ENCODE measurements at regions not wholly inside any gene's neighbourhood (a gene's known extent, or its start where the extent isn't known, plus 50 kb on each side); places are given as distances from the start of the nearest gene placed in this dataset.

DNA sequence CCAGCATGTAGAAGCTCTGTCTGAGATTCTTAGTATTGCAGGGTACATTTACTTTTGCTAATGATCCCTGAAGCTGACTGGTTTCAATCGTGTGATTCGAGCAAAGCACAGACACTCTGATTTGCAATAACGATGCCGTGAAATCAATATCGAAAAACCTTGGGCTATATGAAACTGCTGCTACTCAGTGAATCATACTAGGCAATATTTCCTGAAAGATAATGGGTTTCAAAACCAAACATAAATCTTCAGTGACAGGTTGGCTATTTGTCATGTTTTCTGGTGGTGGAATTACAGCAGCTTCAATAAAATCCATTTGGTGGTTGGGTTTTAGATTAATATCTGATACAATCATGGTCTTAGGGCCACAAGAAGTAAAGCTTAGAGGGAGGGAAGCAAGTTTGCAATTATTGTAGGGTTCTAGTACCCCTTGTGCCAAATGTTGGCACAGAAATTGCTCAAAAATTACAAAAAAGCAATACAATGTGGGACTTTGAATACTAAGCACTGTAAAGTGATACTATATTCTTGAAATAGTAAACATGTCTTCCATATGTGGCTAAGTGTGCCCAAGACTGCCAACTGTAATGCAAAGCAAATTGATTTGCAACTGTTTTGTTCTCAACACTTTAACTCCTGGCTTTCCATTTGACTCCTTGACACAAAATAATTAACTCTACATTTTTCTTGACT is 112.4 kb upstream of the JAZF1 start:
- DNase-seq (ENCODE audit: low read depth) = no peak

DNA sequence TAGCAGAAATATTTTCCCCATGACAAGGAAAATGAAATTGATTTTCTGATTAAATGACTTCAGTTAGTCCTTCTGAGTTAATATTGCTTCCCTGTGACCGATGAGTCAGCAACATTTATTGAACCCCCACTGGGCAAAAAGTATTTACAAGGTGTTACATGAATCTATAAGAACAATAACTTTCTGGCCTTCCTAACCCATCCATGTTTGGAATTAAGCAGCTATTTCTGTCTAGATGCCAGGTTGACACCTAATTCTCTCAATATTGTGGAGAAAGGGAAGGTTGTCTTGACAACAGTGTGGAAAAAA is 112.9 kb upstream of the JAZF1 start:
- peak; percentile 22 for DNase-seq (ENCODE audit: low read depth)

DNA sequence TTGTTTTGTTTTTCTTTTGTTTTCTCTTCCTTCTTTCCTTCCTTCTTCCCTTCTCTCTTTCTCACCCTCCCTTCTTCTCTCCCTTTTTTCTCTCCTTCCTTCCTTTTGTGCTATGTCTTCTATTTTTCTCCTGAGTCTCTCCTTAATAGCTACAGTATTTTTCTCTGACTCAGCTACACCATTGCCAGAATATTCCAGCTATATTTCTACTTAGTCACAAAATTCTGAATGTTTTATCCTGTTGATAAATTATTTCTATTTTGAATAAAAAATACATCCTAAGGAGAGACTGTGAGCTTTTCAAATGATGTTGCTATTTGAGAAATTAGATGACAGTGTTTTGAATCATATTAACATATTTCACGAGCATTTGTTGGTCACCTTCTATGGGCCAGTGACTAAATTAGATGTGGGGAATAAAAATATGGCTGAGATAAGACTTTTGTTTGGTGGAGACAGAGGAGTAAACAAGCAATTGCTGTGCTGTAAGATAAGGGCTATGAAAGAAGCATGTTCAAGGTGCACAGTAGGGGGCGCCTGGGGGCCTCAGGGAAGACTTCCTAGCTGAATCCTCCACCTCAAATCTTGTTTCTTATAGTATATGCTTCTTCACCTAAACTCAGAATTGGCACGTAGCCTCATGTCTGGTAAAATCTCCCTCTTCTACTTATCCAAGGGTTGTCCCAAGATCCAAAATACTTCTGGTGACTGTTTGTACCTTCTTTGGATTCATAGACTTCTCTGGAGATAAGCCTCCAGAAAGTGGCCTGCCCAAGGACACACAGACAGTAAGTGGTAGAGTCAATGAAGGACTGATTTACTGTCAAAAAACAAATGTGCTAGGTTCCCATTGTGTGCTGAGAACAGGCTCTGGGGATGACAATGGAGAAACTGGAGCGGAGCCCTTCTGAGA is 115.5 kb upstream of the CREB5 start:
- DNase-seq (ENCODE audit: low read depth) = peak; percentile 37

GRCh38 chr7:28297801-28298459 is 114.4 kb upstream of the CREB5 start:
- no peak for DNase-seq (ENCODE audit: low read depth)

DNA sequence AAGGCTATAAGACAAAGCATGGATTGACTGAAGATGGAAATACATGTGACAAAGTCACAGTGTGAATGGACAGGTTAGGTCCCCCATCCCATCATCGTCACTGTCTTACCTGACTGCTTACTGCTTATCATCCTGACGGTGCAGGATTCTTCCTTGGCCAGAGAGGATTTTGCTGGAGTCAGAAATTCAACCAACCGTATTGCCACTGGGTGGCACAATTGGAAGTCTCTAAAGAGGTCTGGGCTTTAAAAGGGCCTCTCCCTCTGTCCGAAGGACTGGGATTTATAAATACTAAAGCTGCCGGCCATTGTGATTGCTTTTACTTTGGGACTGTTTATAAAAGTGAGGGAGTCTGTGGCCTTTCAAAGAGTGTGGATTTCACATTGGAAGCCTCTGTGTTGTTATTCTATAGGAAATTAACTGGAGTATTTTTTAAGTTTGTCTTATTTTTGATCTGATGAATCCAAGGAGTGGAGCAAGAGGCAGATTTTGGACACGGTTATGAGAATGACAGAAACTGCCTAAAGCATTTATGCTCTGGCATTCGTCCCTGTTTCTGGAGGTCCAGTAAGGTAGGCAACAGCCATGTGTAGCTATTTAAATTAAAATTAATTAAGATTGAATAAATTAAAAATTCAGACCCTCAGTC is 113.3 kb upstream of the CREB5 start:
- peak; percentile 52 for DNase-seq (ENCODE audit: low read depth)

GRCh38 chr7:28299556-28299955 is 112.8 kb upstream of the CREB5 start:
- no peak for DNase-seq (ENCODE audit: low read depth)

GRCh38 chr7:28300488-28300887 is 111.8 kb upstream of the CREB5 start:
- no peak for DNase-seq (ENCODE audit: low read depth)

DNA sequence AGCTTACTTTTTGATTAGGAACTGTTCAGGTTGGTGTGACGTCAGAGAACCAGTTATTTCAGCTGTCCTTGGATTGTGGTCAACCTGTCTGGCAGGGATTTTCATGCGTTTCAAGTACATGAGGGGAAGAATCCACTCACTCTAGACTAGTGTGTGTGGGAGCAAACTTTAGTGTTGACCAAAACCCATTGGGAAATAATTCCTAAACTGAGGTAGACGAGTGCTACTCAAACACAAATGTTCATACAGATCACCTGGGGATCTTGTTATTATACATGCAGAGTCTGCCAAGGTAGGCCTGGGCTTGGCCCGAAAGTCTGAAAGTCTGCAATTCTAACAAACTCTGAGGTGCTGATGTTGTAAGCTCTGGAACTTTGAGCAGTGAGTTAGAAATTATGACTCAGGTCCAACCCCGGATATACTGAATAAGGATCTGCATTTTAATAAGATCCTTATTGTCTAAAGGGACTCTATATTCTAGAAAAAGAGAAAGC is 111.1 kb upstream of the CREB5 start:
- DNase-seq (ENCODE audit: low read depth) = no peak

DNA sequence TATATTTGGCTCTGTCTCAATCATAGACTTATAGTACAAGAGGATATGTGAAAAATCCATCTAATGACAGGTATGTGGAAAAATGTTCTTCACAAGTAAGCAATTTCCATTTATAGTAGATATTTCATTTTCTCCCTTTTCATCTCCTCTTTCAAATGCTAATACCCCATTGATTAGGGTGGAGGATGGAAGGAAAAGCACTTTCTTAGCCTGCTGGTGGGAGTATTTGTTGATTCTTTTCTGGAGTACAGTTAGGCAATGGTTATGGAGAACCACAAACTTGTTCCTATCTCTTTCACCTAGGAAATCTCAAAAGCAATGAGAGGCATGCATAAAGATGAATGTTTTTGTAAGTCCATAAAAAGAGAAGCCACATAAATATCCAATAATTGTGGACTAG is 108.0 kb upstream of the CREB5 start:
- no peak for DNase-seq (ENCODE audit: low read depth)

- DNase-seq (ENCODE audit: low read depth) = no peak
Measured at GRCh38 chr7:28309704-28310459, 102.4 kb upstream of the CREB5 start.

DNA sequence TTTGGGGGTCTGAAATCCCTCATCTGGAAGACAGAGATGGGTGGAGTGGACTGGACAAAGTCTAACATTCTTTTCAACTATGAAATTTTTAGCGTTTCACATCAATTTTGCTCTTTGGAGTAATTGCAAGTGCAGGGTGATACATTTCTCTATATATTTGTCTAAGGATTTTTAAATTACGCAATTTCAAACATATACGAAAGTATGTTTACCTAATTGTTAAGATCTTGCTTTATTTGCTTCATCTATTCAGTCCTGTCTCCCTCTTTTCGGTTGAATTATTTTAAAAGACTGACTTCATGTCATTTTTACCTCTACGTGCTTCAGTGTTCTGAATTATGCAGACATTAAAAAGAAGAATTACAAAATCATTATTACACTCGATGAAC is 101.9 kb upstream of the CREB5 start:
- DNase-seq (ENCODE audit: low read depth) = no peak

DNA sequence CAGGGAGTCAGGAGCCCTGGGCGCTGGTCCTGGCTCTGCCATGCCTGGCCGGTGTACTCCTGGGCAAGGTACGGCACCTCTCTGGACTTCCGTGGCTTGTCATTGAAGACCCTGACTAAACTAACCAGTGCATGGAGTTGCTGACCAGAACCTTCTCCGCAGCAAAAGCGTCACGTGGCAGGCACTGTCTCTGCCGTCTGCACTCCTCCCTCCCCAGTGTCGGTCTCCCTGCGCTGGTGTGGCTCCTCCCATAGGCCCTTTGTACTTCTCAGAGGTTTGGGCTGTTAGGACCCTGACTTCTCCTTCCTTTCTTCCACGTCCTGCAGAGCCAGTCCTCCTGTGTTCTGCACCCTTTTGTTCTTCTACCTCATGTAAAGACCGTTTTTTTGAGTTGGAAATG is 100.6 kb upstream of the CREB5 start:
- DNase-seq (ENCODE audit: low read depth) = no peak

DNA sequence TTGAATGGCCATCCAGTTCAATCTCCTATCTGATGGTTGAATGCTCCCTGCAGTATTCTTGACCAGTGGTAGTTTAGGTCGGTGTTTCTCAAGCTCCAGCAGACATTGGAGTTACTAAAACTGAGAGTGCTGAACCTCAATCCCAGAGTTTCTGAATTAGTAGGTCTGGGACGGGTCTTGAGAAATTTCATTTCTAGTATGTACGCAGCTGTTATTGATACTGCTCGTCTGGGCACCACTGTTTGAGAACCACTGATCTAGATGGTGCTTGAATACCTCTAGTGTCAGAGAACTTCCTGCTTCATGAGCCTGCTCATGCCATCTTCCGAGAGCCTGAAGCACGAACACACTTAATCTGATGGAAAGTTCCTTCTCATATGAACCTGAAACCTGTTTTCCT is 99.4 kb upstream of the CREB5 start:
- DNase-seq (ENCODE audit: low read depth) = no peak

- no peak for DNase-seq (ENCODE audit: low read depth)
Measured at GRCh38 chr7:28314841-28315240, 97.5 kb upstream of the CREB5 start.

DNA sequence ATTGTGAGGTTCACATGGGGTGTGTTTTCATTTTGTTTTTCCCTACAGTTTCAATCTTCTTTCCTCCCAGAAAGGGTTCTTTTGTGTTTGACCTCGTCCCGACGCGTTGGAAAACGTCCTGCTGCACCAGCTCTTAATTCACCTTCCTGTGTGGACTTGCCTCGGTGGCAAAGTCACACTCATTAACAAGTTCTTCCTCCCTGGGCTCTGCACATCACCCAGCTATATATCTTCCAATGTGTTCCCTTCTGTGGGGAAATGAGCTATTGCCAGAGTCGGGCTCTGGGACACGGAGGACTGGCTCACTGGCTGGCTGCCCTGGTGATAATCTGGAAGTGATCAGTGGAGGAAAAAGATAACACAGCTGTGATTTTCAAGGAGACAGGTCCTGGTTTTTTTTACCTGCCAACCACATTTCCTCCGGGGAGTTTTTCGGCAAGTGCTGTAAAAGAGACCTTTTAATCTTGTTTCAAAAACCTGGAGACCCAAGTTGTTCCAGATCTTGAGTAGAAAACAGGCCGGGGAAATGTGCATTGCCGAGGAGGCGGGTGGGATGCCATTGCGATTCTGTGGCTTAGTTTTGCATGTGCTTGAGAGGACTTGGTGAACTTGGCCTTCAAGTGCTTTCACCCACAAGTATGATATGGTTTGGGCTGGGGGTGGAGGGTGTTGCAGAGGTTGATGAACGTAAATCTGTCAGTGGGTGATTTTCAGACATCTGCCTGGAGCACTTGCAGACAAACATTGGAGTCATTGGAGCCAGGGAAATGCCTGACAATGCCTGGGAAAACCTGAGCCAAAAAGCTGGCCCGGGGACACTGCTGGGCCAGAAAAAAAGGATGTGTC is 96.5 kb upstream of the CREB5 start:
- DNase-seq (ENCODE audit: low read depth) = peak; percentile 70

DNA sequence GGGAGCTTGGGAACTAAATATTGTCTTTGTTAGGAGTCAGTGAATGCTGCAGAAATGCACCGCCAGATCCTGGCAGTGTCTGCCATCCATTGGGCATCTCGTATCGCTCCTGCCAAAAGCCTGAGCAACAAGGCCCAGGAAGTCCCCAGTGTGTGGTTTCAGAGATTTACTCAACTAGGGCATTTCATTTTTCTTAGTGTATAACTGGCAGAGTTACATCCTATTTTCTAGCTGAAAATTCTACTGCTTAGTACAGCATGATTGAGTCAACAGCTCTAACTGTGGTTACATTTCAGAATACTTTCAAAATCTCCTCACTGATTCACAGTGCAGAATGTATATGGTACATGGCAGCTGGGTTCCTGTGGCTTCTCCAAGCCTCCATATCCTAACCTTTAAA is 95.8 kb upstream of the CREB5 start:
- DNase-seq (ENCODE audit: low read depth) = peak; percentile 29

DNA sequence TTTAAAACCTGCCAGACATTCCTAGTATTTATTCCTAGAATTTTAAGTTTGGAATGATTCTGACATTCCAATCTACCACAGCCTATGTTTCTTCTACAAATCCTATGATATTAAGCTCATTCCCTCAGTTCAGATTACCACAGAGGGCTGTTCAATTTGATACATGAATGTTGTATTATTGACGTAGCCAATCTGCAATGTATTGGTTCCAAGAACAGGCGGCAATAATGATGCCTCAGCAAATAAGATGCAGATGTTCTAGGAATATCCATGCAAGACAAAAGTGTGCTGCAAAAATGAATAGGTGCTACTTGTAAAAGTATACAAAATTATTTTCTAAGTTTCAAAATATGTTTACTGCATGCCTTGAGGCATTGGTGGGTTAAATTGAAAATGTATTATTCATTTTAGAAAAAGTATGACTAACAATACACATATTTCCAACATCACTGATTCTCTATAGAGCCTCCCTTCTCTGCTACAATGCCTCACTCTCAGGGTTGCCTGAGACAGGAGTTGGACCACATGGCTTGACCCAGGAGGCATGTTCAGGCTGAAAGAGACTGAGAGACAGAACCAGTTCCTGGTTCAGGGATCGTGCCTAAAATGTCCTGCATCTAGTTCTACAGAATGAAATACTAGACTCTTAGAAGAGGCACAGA is 94.1 kb upstream of the CREB5 start:
- no peak for DNase-seq (ENCODE audit: low read depth)

- DNase-seq (ENCODE audit: low read depth) = no peak
Measured at GRCh38 chr7:28323833-28324232, 88.5 kb upstream of the CREB5 start.

DNA sequence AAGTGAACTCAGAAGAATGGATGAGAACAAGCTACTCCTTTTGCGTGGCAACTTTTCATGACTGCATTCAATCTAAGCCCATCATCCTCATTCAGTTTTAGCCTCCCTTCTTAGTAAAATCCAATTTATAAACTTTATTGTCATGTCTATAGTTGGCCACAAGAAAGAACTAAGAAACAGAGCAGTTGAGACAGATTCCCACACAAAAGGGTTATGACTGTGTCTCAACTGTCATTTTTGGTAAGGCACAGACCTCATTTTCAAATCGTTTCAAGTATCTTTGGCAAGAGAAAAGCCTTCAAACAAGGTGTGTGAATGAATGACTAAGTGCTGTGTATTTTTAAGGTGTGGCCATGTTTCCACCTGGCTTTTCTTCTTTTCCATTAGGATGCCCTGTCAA is 84.2 kb upstream of the CREB5 start:
- no peak for DNase-seq (ENCODE audit: low read depth)
